Neural cell (in vitro differentiated cells): ENCODE measurements at regions not wholly inside any gene's neighbourhood (a gene's known extent, or its start where the extent isn't known, plus 50 kb on each side); places are given as distances from the start of the nearest gene placed in this dataset.

ENCODE experiments used
- CTCF ChIP-seq: fragments of 450-650 bp; IDR thresholded peaks from 2 replicates; pipeline ENCODE4 v1.5.1; 2014; ENCODE audit warnings: antibody characterized with exemption, mild to moderate bottlenecking, moderate library complexity; ENCODE audit not compliant: poor library complexity, severe bottlenecking
- EZH2 ChIP-seq: fragments of 200-600, 300-800 bp; shearing (Covaris generic), sonication (generic); IDR thresholded peaks from 2 replicates; pipeline ENCODE4 v1.6.1; 2014; ENCODE audit warnings: antibody characterized with exemption, low read length, borderline replicate concordance, mild to moderate bottlenecking; ENCODE audit not compliant: insufficient read depth, poor library complexity, severe bottlenecking

- no peak for TF ChIP-seq CTCF
- no peak for TF ChIP-seq EZH2
Measured at GRCh38 chr1:231103961-231104360, 57.9 kb upstream of the TRIM67 start.
